ENCODE measurements at regions not wholly inside any gene's neighbourhood (a gene's known extent, or its start where the extent isn't known, plus 50 kb on each side); places are given as distances from the start of the nearest gene placed in this dataset.

- no peaks in the 10 kb centered on the region for H3K36me3 Mint-ChIP-seq
- H3K4me3 Mint-ChIP-seq, result no peak overlapping the region
- H3K27ac Mint-ChIP-seq, result no peak overlapping the region
- peaks cover 0 to 5% (median 0%) of the 10 kb centered on the region in 3 donors for H3K27me3 Mint-ChIP-seq (ENCODE audit: low read depth in 3 of 3)
- no peaks in the 10 kb centered on the region for H3K4me1 Mint-ChIP-seq
- no peak for DNase-seq
- peaks cover 0 to 4% (median 1%) of the 10 kb centered on the region in 6 donors for H3K9me3 Mint-ChIP-seq
Measured at GRCh38 chr12:24304285-24304684, 354.8 kb upstream of the SOX5 start.

GRCh38 chr12:24302708-24303107, 353.2 kb upstream of the SOX5 start:
- Mint-ChIP-seq H3K27ac (no peak overlapping the region), H3K9me3 (peaks cover 0 to 4% (median 1%) of the 10 kb centered on the region in 6 donors), H3K4me3 (no peak overlapping the region), H3K27me3 (ENCODE audit: low read depth in 3 of 3) (peaks cover 0 to 8% (median 0%) of the 10 kb centered on the region in 3 donors), H3K4me1 (no peaks in the 10 kb centered on the region), H3K36me3 (no peaks in the 10 kb centered on the region)
- DNase-seq, result no peak

GRCh38 chr12:24297516-24297915, 348.0 kb upstream of the SOX5 start:
- Mint-ChIP-seq H3K36me3 (no peaks in the 10 kb centered on the region), H3K4me3 (no peak overlapping the region), H3K27me3 (ENCODE audit: low read depth in 3 of 3) (peaks cover 0 to 7% (median 2%) of the 10 kb centered on the region in 3 donors), H3K4me1 (no peaks in the 10 kb centered on the region), H3K27ac (no peak overlapping the region), H3K9me3 (no peaks in the 10 kb centered on the region)
- DNase-seq, result no peak

GRCh38 chr12:24293549-24293948, 344.1 kb upstream of the SOX5 start:
- DNase-seq, result no peak
- Mint-ChIP-seq H3K27ac (no peak overlapping the region), H3K27me3 (ENCODE audit: low read depth in 3 of 3) (peaks cover 2 to 4% (median 2%) of the 10 kb centered on the region in 3 donors)

GRCh38 chr12:24287963-24288362, 338.5 kb upstream of the SOX5 start:
- Mint-ChIP-seq H3K4me3 (no peak overlapping the region), H3K36me3 (no peaks in the 10 kb centered on the region), H3K9me3 (peaks cover 0 to 2% (median 0%) of the 10 kb centered on the region in 6 donors), H3K27ac (no peak overlapping the region), H3K27me3 (ENCODE audit: low read depth in 3 of 3) (peaks cover 2% of the 10 kb centered on the region in 3 donors), H3K4me1 (no peaks in the 10 kb centered on the region)
- no peak for DNase-seq

More at GRCh38 chr12:24293549-24293948, 344.1 kb upstream of the SOX5 start:
- Mint-ChIP-seq H3K4me1 (no peaks in the 10 kb centered on the region), H3K9me3 (peaks cover 0 to 2% (median 0%) of the 10 kb centered on the region in 6 donors), H3K4me3 (no peak overlapping the region), H3K36me3 (no peaks in the 10 kb centered on the region)

- Mint-ChIP-seq H3K9me3 (peaks cover 0 to 2% (median 0%) of the 10 kb centered on the region in 6 donors), H3K36me3 (no peaks in the 10 kb centered on the region), H3K27ac (no peak overlapping the region), H3K27me3 (ENCODE audit: low read depth in 3 of 3) (peaks cover 0 to 2% (median 2%) of the 10 kb centered on the region in 3 donors), H3K4me1 (no peaks in the 10 kb centered on the region), H3K4me3 (no peak overlapping the region)
- DNase-seq, result no peak
Measured at GRCh38 chr12:24285448-24285847, 336.0 kb upstream of the SOX5 start.

GRCh38 chr12:24281341-24281740, 331.9 kb upstream of the SOX5 start:
- Mint-ChIP-seq H3K27me3 (ENCODE audit: low read depth in 3 of 3) (peaks cover 0 to 2% (median 2%) of the 10 kb centered on the region in 3 donors), H3K4me1 (no peaks in the 10 kb centered on the region), H3K27ac (no peak overlapping the region), H3K36me3 (no peaks in the 10 kb centered on the region), H3K9me3 (peaks cover 0 to 1% (median 0%) of the 10 kb centered on the region in 6 donors), H3K4me3 (no peak overlapping the region)
- no peak for DNase-seq

- Mint-ChIP-seq H3K27ac (no peak overlapping the region), H3K36me3 (no peaks in the 10 kb centered on the region), H3K4me1 (no peaks in the 10 kb centered on the region), H3K9me3 (peaks cover 0 to 1% (median 0%) of the 10 kb centered on the region in 6 donors), H3K4me3 (no peak overlapping the region), H3K27me3 (ENCODE audit: low read depth in 3 of 3) (peaks cover 0 to 2% (median 2%) of the 10 kb centered on the region in 3 donors)
- no peak for DNase-seq
Measured at GRCh38 chr12:24280056-24280842, 330.8 kb upstream of the SOX5 start.

- no peak overlapping the region for H3K27ac Mint-ChIP-seq
- DNase-seq, result no peak
- no peaks in the 10 kb centered on the region for H3K4me1 Mint-ChIP-seq
- no peaks in the 10 kb centered on the region for H3K36me3 Mint-ChIP-seq
- H3K9me3 Mint-ChIP-seq, result peaks cover 0 to 1% (median 0%) of the 10 kb centered on the region in 6 donors
- peaks cover 0 to 1% (median 0%) of the 10 kb centered on the region in 3 donors for H3K27me3 Mint-ChIP-seq (ENCODE audit: low read depth in 3 of 3)
- H3K4me3 Mint-ChIP-seq, result no peak overlapping the region
Measured at GRCh38 chr12:24278832-24279231, 329.4 kb upstream of the SOX5 start.

GRCh38 chr12:24270965-24271364, 321.5 kb upstream of the SOX5 start:
- Mint-ChIP-seq H3K4me1 (no peaks in the 10 kb centered on the region), H3K27me3 (ENCODE audit: low read depth in 3 of 3) (no peaks in the 10 kb centered on the region), H3K36me3 (no peaks in the 10 kb centered on the region), H3K9me3 (peaks cover 0 to 1% (median 0%) of the 10 kb centered on the region in 6 donors), H3K4me3 (no peak overlapping the region), H3K27ac (no peak overlapping the region)
- DNase-seq, result no peak

- no peak overlapping the region for H3K4me3 Mint-ChIP-seq
- no peak overlapping the region for H3K27ac Mint-ChIP-seq
- no peaks in the 10 kb centered on the region for H3K27me3 Mint-ChIP-seq (ENCODE audit: low read depth in 3 of 3)
- H3K4me1 Mint-ChIP-seq, result no peaks in the 10 kb centered on the region
- peaks cover 0 to 1% (median 0%) of the 10 kb centered on the region in 6 donors for H3K9me3 Mint-ChIP-seq
- DNase-seq, result no peak
- H3K36me3 Mint-ChIP-seq, result no peaks in the 10 kb centered on the region
Measured at GRCh38 chr12:24270464-24270863, 321.0 kb upstream of the SOX5 start.

- Mint-ChIP-seq H3K4me1 (no peaks in the 10 kb centered on the region), H3K9me3 (peaks cover 0 to 1% (median 0%) of the 10 kb centered on the region in 6 donors), H3K36me3 (no peaks in the 10 kb centered on the region), H3K27ac (no peak overlapping the region), H3K4me3 (no peak overlapping the region), H3K27me3 (ENCODE audit: low read depth in 3 of 3) (peaks cover 0 to under 1% (median 0%) of the 10 kb centered on the region in 3 donors)
- DNase-seq, result no peak
Measured at GRCh38 chr12:24268663-24269186, 319.3 kb upstream of the SOX5 start.

GRCh38 chr12:24266982-24267381, 317.5 kb upstream of the SOX5 start:
- H3K27me3 Mint-ChIP-seq (ENCODE audit: low read depth in 3 of 3), result peaks cover 0 to 1% (median 0%) of the 10 kb centered on the region in 3 donors
- no peaks in the 10 kb centered on the region for H3K4me1 Mint-ChIP-seq
- no peak for DNase-seq
- peaks cover 0 to 2% (median under 1%) of the 10 kb centered on the region in 6 donors for H3K9me3 Mint-ChIP-seq
- no peak overlapping the region for H3K4me3 Mint-ChIP-seq
- no peak overlapping the region for H3K27ac Mint-ChIP-seq
- H3K36me3 Mint-ChIP-seq, result no peaks in the 10 kb centered on the region

GRCh38 chr12:24256684-24257083, 307.2 kb upstream of the SOX5 start:
- Mint-ChIP-seq H3K27ac (no peak overlapping the region), H3K4me3 (no peak overlapping the region), H3K36me3 (no peaks in the 10 kb centered on the region), H3K9me3 (peaks cover 0 to 10% (median 2%) of the 10 kb centered on the region in 6 donors), H3K4me1 (peaks cover 0 to 10% of the 10 kb centered on the region in 2 donors), H3K27me3 (ENCODE audit: low read depth in 3 of 3) (peaks cover 0 to 5% (median 1%) of the 10 kb centered on the region in 3 donors)
- no peak for DNase-seq

Measured in immature natural killer cell (primary cell).